ENCODE measurements at regions not wholly inside any gene's neighbourhood (a gene's known extent, or its start where the extent isn't known, plus 50 kb on each side); places are given as distances from the start of the nearest gene placed in this dataset.

GRCh38 chr1:209150114-209150513, 433.4 kb upstream of the CAMK1G start:
- Histone ChIP-seq H4K20me1 (ENCODE audit: low read depth, low read length) (no peaks in the 10 kb centered on the region), H3F3A (ENCODE audit: insufficient read depth) (no peaks in the 10 kb centered on the region), H3K9me3 (ENCODE audit: insufficient read depth, low read length) (no peaks in the 10 kb centered on the region), H3K9me2 (replicated peaks; ENCODE audit: insufficient read depth, low read length) (no peaks in the 10 kb centered on the region), H3K27me3 (ENCODE audit: low read length) (no peaks in the 10 kb centered on the region), H3K79me2 (ENCODE audit: insufficient read depth, low read length) (no peaks in the 10 kb centered on the region), H3K27ac (ENCODE audit: low read depth, low read length) (no peak overlapping the region), H3K36me3 (ENCODE audit: low read length) (no peaks in the 10 kb centered on the region), H3K4me3 (ENCODE audit: insufficient read depth, low read length, poor library complexity, severe bottlenecking) (no peak overlapping the region), H2AFZ (ENCODE audit: low read depth, low read length, severe bottlenecking) (no peak overlapping the region), H3K4me2 (ENCODE audit: low read depth, low read length, poor library complexity, severe bottlenecking) (no peak overlapping the region), H3K9ac (ENCODE audit: low read length) (no peak overlapping the region)
- no peak for TF ChIP-seq CTCF (IDR thresholded peaks at IDR 0.05; ENCODE audit: insufficient read depth, low read length, poor library complexity, severe bottlenecking)
- no peak for TF ChIP-seq EZH2phosphoT487 (conservative IDR thresholded peaks at IDR 0.05; ENCODE audit: low read length)

- Histone ChIP-seq H3K4me3 (ENCODE audit: insufficient read depth, low read length, poor library complexity, severe bottlenecking) (no peak overlapping the region), H3F3A (ENCODE audit: insufficient read depth) (no peaks in the 10 kb centered on the region), H3K4me2 (ENCODE audit: low read depth, low read length, poor library complexity, severe bottlenecking) (no peak overlapping the region), H3K36me3 (ENCODE audit: low read length) (no peaks in the 10 kb centered on the region), H3K27ac (ENCODE audit: low read depth, low read length) (no peak overlapping the region), H4K20me1 (ENCODE audit: low read depth, low read length) (no peaks in the 10 kb centered on the region), H3K9ac (ENCODE audit: low read length) (no peak overlapping the region), H3K79me2 (ENCODE audit: insufficient read depth, low read length) (no peaks in the 10 kb centered on the region), H3K9me2 (replicated peaks; ENCODE audit: insufficient read depth, low read length) (no peaks in the 10 kb centered on the region), H3K9me3 (ENCODE audit: insufficient read depth, low read length) (no peaks in the 10 kb centered on the region), H3K27me3 (ENCODE audit: low read length) (no peaks in the 10 kb centered on the region), H2AFZ (ENCODE audit: low read depth, low read length, severe bottlenecking) (no peak overlapping the region)
- TF ChIP-seq EZH2phosphoT487 (conservative IDR thresholded peaks at IDR 0.05; ENCODE audit: low read length) (no peak), CTCF (IDR thresholded peaks at IDR 0.05; ENCODE audit: insufficient read depth, low read length, poor library complexity, severe bottlenecking) (no peak)
Measured at GRCh38 chr1:209153411-209153810, 430.1 kb upstream of the CAMK1G start.

- Histone ChIP-seq H3K27ac (ENCODE audit: low read depth, low read length) (no peak overlapping the region), H3K4me2 (ENCODE audit: low read depth, low read length, poor library complexity, severe bottlenecking) (no peak overlapping the region), H3K9me2 (replicated peaks; ENCODE audit: insufficient read depth, low read length) (no peaks in the 10 kb centered on the region), H4K20me1 (ENCODE audit: low read depth, low read length) (no peaks in the 10 kb centered on the region), H3K36me3 (ENCODE audit: low read length) (no peaks in the 10 kb centered on the region), H3F3A (ENCODE audit: insufficient read depth) (no peaks in the 10 kb centered on the region), H2AFZ (ENCODE audit: low read depth, low read length, severe bottlenecking) (no peak overlapping the region), H3K9ac (ENCODE audit: low read length) (no peak overlapping the region), H3K9me3 (ENCODE audit: insufficient read depth, low read length) (no peaks in the 10 kb centered on the region), H3K27me3 (ENCODE audit: low read length) (no peaks in the 10 kb centered on the region), H3K79me2 (ENCODE audit: insufficient read depth, low read length) (no peaks in the 10 kb centered on the region), H3K4me3 (ENCODE audit: insufficient read depth, low read length, poor library complexity, severe bottlenecking) (no peak overlapping the region)
- TF ChIP-seq EZH2phosphoT487 (conservative IDR thresholded peaks at IDR 0.05; ENCODE audit: low read length) = no peak
- TF ChIP-seq CTCF (IDR thresholded peaks at IDR 0.05; ENCODE audit: insufficient read depth, low read length, poor library complexity, severe bottlenecking) = no peak
Measured at GRCh38 chr1:209154912-209155311, 428.6 kb upstream of the CAMK1G start.

All from SU-DHL-6 (cell line).